Activated T-helper 2 cell treated with anti-CD3 and anti-CD28 coated beads, Interferon-gamma antibody, Interleukin-2, Interleukin-4, amounts not matched to agents 10 μg/mL and 5 μg/mL and 100 μg/mL, durations not matched to agents 14 hours and 24 hours and 36 hours (primary cell): ENCODE measurements at regions not wholly inside any gene's neighbourhood (a gene's known extent, or its start where the extent isn't known, plus 50 kb on each side); places are given as distances from the start of the nearest gene placed in this dataset.

Experiments used
- DNase-seq: peaks from one replicate; pipeline ENCODE4 v3.0.0; 2021; ENCODE audit warnings: low spot score
- H3K27ac Mint-ChIP-seq: one replicate; pipeline ENCODE4 v1.8.0; 2021; ENCODE audit warnings: mixed read lengths
- H3K27me3 Mint-ChIP-seq: one replicate; pipeline ENCODE4 v1.8.0; 2021; ENCODE audit warnings: low read depth, mixed read lengths
- H3K36me3 Mint-ChIP-seq: one replicate; pipeline ENCODE4 v1.8.0; 2021; ENCODE audit warnings: low read depth, mixed read lengths
- H3K4me1 Mint-ChIP-seq: one replicate; pipeline ENCODE4 v1.8.0; 2021; ENCODE audit warnings: low read depth, mixed read lengths
- H3K4me3 Mint-ChIP-seq: one replicate; pipeline ENCODE4 v1.8.0; 2021; ENCODE audit warnings: low read depth, mild to moderate bottlenecking, moderate library complexity, mixed read lengths
- H3K9me3 Mint-ChIP-seq: one replicate; pipeline ENCODE4 v1.8.0; 2021; ENCODE audit warnings: mixed read lengths
- intact Hi-C: fragments of 100-400 bp; cut with micrococcal nuclease; formaldehyde crosslinking; loops from one replicate; pipeline ENCODE4 v1.15.1; 2023

DNA sequence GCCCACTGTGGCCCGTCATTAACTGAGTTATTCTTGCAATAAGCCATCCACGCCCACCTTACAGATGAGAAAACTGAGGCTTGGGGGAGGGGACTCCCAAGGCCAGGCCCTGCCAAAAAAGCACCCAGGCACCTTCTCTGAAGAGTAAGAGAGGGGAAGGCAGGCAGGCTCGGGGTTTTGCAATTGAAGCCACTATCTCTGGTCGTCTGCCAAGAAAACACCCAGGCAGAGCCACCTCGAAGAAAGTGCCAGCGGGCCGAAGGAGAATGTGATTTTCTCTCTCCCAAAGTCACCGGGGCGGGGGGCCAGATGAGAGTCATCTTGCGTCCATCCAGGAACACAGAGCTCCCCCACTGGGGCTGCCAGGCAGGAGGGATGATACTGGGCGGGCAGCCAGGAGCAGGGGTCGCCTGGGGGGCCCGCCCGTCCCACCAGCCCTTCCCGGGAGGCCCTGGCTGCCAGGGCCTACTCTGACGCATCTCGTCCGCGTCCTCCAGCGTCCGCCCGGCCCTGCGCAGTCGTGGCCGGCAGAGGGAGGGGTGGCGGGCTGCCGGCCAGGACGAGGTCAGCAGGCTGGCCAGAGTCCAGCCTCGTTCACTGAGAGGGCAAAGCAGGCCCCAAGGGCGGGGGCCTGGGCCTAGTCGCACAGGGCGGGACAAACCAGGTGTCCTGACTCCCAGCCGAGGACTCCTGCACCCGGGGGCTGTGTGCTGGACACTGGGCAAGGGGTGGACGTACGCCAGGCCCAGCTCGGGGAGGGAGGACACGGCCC is 74.3 kb downstream of the RFLNA start:
- DNase-seq = no peak
- Mint-ChIP-seq H3K9me3 (no peaks in the 10 kb centered on the region), H3K27ac (no peak overlapping the region), H3K27me3 (no peaks in the 10 kb centered on the region), H3K36me3 (peaks cover 3% of the 10 kb centered on the region), H3K4me1 (no peaks in the 10 kb centered on the region), H3K4me3 (no peak overlapping the region)
- intact Hi-C loops = no loop called here

DNA sequence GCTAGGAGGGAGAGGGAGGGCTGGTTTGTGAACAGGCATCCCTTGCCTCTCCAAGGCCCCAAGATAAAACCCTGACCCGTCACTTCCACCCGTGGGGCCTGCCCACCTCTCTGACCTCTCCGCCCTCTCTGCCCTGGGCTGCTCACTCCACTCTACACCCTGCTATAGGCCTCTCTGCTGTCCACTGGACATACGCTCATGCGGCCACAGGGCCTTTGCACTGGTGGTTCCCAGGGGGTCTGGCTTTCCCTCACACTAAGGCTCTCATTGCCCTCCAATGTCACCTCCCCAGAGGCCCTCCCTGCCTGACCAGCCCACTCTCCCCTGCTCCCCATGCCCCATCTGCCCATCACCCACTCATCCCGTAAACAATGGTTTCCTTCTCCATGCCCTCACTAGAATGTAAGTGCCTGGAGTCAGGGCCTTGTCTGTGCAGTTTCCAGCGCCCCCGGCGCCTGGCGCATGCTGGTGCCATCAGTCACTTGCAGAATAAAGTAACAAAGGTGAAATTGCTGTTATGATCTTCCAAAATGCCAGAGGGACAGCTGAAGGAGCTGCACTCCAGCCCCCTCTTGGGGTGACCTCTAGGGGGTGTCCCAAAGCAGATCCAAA is 73.6 kb downstream of the RFLNA start:
- Mint-ChIP-seq H3K9me3 (no peaks in the 10 kb centered on the region), H3K27ac (no peak overlapping the region), H3K27me3 (no peaks in the 10 kb centered on the region), H3K36me3 (peaks cover 3% of the 10 kb centered on the region), H3K4me3 (no peak overlapping the region), H3K4me1 (no peaks in the 10 kb centered on the region)
- intact Hi-C loops = no loop called here
- no peak for DNase-seq

DNA sequence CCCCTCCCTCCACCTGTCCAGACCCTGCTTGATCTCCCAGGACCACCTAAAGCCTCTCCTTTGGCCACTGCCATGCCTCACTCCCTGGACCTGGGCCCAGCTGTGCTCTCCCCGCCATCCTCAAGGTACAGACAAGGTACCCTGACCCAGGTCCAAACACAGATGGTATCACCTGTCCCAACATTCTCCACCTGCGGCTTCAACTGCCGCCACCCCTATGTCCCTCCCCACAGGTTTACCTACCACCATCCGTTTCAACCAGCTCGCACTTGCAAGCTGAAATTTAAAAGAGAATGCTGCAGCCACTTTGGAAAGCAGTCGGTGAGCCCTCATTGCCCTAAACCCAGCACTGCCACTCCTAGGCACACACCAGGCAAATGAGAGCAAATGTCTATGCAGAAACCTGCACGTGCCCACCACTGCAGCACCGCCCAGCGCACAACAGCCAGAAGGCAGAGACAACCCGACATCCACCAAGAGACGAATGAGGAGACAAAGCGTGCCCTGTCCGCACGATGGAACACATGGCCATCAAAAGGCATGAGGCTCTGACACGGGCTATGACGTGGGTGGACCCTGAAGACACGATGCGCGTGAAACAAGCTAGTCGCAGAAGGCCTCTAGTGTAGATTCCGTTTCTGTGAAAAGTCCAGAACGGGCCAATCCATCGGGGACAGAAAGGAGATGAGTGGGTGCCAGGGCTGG is 71.0 kb downstream of the RFLNA start:
- H3K36me3 Mint-ChIP-seq = no peaks in the 10 kb centered on the region
- H3K27ac Mint-ChIP-seq = no peak overlapping the region
- no peaks in the 10 kb centered on the region for H3K9me3 Mint-ChIP-seq
- no peaks in the 10 kb centered on the region for H3K4me1 Mint-ChIP-seq
- no peaks in the 10 kb centered on the region for H3K27me3 Mint-ChIP-seq
- intact Hi-C loops = no loop called here
- no peak for DNase-seq
- H3K4me3 Mint-ChIP-seq = no peak overlapping the region
